ENCODE measurements at regions not wholly inside any gene's neighbourhood (a gene's known extent, or its start where the extent isn't known, plus 50 kb on each side); places are given as distances from the start of the nearest gene placed in this dataset.

- ChIA-PET CTCF (no interaction called here), POLR2A (no interaction called here), RAD21 (ENCODE audit: low non-redundant PET in 1 of 2, low total read pairs in 2 of 2, uncharacterized antibody in 2 of 2, unreplicated experiment in 2 of 2) (no interaction called here)
- no peak for DNase-seq (ENCODE audit: low read depth, low spot score)
- Histone ChIP-seq H3K4me3 (replicated peaks in 1 of 2; ENCODE audit: low read depth in 1 of 2, low read length in 2 of 2) (no peak overlapping the region), H3K9me2 (ENCODE audit: insufficient read depth) (no peaks in the 10 kb centered on the region), H3K36me3 (ENCODE audit: control insufficient read depth in 1 of 2, insufficient read depth in 2 of 2, low read length in 2 of 2) (no peaks in the 10 kb centered on the region), H3K4me2 (ENCODE audit: low read length) (no peak overlapping the region), H3K9me3 (ENCODE audit: control insufficient read depth in 1 of 2, insufficient read depth in 1 of 2, low read depth in 1 of 2, low read length in 2 of 2) (no peaks in the 10 kb centered on the region), H2AFZ (ENCODE audit: low read depth, low read length, poor library complexity, severe bottlenecking) (no peak overlapping the region), H3K27ac (ENCODE audit: low read depth, low read length) (no peak overlapping the region), H3K9ac (ENCODE audit: low read length) (no peak overlapping the region), H3K79me2 (ENCODE audit: insufficient read depth, low read length) (no peaks in the 10 kb centered on the region), H3K27me3 (ENCODE audit: insufficient read depth, low read length) (no peaks in the 10 kb centered on the region), H4K20me1 (ENCODE audit: insufficient read depth) (no peaks in the 10 kb centered on the region), H3K4me1 (ENCODE audit: control insufficient read depth in 1 of 2, insufficient read depth in 2 of 2, low read length in 2 of 2) (no peaks in the 10 kb centered on the region)
- BruUV-seq (replicated peaks): no TSS peak
- TF ChIP-seq SP1 (IDR thresholded peaks at IDR 0.05; ENCODE audit: low read depth): no peak
- TF ChIP-seq EZH2 (IDR thresholded peaks at IDR 0.05): no peak
- TF ChIP-seq REST (IDR thresholded peaks at IDR 0.05; ENCODE audit: low read depth): no peak
- no peak for TF ChIP-seq POLR2A (IDR thresholded peaks at IDR 0.05; ENCODE audit: borderline replicate concordance, extremely low read depth, insufficient read depth, insufficient read length)
- no peak for TF ChIP-seq SRF (IDR thresholded peaks at IDR 0.05; ENCODE audit: low read depth)
- TF ChIP-seq ZBTB33 (IDR thresholded peaks at IDR 0.05; ENCODE audit: extremely low read depth, insufficient replicate concordance, low read length): no peak
- TF ChIP-seq JUND (IDR thresholded peaks at IDR 0.05): no peak
- TF ChIP-seq SIN3A (IDR thresholded peaks at IDR 0.05; ENCODE audit: low read depth): no peak
- TF ChIP-seq ZNF274 (IDR thresholded peaks at IDR 0.05; ENCODE audit: low read depth, low read length): no peak
- no peak for TF ChIP-seq ATF3 (IDR thresholded peaks at IDR 0.05)
- no peak for TF ChIP-seq RAD21 (IDR thresholded peaks at IDR 0.05; ENCODE audit: low read depth)
- no peak for TF ChIP-seq YY1 (IDR thresholded peaks at IDR 0.05; ENCODE audit: extremely low read depth, insufficient replicate concordance, low read depth, low read length)
- no peak for TF ChIP-seq EGR1 (IDR thresholded peaks at IDR 0.05; ENCODE audit: low read depth)
- ATAC-seq: no peak
- intact Hi-C loops (cut with micrococcal nuclease): no loop called here
Measured at GRCh38 chr3:161694682-161695564, 198.3 kb downstream of the OTOL1 start.

Measured in HCT116 (cell line).